ENCODE measurements at regions not wholly inside any gene's neighbourhood (a gene's known extent, or its start where the extent isn't known, plus 50 kb on each side); places are given as distances from the start of the nearest gene placed in this dataset.

DNA sequence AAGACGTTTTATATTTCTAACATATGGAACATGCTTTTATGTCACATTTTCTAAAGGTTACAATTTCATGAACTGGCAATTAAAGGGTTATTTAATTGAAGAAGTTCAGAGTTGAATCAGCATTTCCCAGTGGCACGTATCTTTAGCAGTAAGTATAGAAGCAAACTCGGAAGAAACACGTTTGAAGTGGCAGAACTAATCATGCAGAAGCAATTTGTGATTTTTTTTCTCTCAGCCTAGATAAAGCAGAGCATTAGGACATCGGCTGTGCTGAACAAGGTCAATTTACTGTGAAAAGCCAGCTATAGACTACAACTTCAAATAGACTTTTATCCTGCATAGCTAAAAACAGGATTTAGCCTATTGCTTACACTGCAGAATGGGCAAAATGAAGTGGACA, 104.7 kb downstream of the ISL1 start:
- no peaks in the 10 kb centered on the region for H3K9me3 ChIP-seq (ENCODE audit: control insufficient read depth, low read length)
- H3K27ac ChIP-seq (ENCODE audit: low read length) = no peak overlapping the region
- H3K4me1 ChIP-seq (ENCODE audit: control insufficient read depth, insufficient read depth, low read length) = no peaks in the 10 kb centered on the region
- DNase-seq = no peak
- H3K27me3 ChIP-seq (ENCODE audit: control insufficient read depth, insufficient read depth) = no peaks in the 10 kb centered on the region
- no peak for ATAC-seq
- intact Hi-C loops (cut with DNase I) = no loop called here
- 12% methylated on average over 5 of the region's 5 CpGs for WGBS
- H3K4me3 ChIP-seq (ENCODE audit: low read length) = no peak overlapping the region

DNA sequence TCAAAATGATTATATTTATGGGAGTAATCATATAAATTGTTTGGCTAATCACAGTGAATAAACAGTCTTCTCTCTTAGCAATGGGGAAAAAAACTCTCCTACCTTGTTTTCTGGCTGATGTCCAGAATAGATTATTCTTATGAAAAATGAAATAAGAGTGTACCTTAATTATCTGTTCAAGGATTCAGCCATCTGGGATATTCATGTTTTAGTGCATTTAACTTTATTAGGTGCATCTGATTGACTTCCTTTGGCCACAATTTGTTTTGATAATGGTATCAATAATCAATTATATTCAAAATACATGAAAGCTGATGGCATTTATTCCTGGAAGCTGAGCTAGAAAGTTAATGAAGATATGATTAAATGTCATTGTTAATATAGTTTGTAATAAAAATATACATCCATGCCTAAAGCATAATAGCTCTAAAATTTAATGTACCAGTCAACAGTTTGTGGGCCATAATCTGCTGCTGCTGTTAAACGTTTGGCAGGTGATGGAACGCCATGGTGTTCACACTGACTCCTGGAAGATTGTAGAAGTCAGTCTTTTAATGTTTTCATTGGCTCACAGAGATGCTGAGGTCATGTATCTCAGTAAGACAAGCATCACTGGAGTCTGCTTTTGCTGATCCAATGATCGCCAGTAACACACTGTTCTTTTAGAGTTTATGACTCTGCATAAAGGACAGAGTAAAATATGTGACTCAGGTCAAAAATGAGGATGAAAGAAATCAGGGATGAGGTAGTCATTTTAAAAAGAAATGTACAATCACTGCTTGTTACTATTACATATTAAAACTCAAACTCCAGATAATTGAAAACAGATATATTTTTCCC, 105.8 kb downstream of the ISL1 start:
- no peak for ATAC-seq
- Histone ChIP-seq H3K4me3 (ENCODE audit: low read length) (no peak overlapping the region), H3K27ac (ENCODE audit: low read length) (no peak overlapping the region), H3K27me3 (ENCODE audit: control insufficient read depth, insufficient read depth) (no peaks in the 10 kb centered on the region), H3K4me1 (ENCODE audit: control insufficient read depth, insufficient read depth, low read length) (no peaks in the 10 kb centered on the region), H3K9me3 (ENCODE audit: control insufficient read depth, low read length) (no peaks in the 10 kb centered on the region)
- DNase-seq = no peak
- WGBS = 36% methylated on average over 3 of the region's 3 CpGs
- intact Hi-C loops (cut with DNase I) = no loop called here

DNA sequence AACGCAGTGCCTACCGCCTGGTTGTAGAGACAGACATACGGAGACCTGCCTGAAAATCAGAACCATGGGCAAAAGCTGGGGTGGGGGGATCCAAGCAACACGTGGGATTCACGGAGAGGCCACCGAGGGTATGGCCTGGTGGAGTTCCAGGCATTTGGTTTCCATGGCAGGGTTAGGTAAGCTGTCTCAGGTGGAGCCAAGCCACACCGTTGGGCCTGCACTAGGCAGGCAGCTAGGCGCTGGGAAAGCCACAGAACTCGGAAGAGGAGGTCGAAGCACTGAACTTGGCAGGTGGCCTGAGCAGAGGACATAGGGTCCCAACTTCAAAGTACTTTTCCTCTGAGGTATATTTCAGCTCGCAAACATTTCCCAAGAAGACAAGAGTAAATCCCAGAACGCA, 111.6 kb downstream of the ISL1 start:
- peak in 1 of 3 donors; percentile 14 for DNase-seq
- no peak overlapping the region for H3K27ac ChIP-seq (ENCODE audit: low read length)
- H3K27me3 ChIP-seq (ENCODE audit: control insufficient read depth, insufficient read depth) = no peaks in the 10 kb centered on the region
- no peak for ATAC-seq
- H3K4me1 ChIP-seq (ENCODE audit: control insufficient read depth, insufficient read depth, low read length) = no peaks in the 10 kb centered on the region
- WGBS = 86% methylated on average over 12 of the region's 12 CpGs
- intact Hi-C loops (cut with DNase I) = no loop called here
- H3K9me3 ChIP-seq (ENCODE audit: control insufficient read depth, low read length) = no peaks in the 10 kb centered on the region
- H3K4me3 ChIP-seq (ENCODE audit: low read length) = no peak overlapping the region

DNA sequence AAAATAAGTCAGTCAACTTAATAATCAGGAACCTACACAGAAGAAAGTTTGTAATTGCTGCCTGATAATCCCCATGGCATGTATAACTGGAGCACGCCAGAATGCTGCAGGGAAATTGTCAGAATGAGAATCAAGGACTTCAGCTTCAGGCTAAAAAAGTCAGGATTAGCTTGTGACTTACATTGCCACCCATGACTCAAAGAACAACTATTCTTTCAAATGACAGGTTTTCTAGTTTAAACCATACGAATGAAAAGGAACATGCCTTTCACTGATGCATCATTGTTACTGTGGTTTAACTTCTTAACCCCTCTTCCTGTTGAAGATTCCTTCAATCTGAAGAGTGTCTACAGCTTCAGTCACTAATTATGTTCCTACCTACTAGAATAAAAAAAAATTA, 112.4 kb downstream of the ISL1 start:
- Histone ChIP-seq H3K4me3 (ENCODE audit: low read length) (no peak overlapping the region), H3K27me3 (ENCODE audit: control insufficient read depth, insufficient read depth) (no peaks in the 10 kb centered on the region), H3K4me1 (ENCODE audit: control insufficient read depth, insufficient read depth, low read length) (no peaks in the 10 kb centered on the region), H3K9me3 (ENCODE audit: control insufficient read depth, low read length) (no peaks in the 10 kb centered on the region), H3K27ac (ENCODE audit: low read length) (no peak overlapping the region)
- WGBS = 40% methylated on average over 2 of the region's 2 CpGs
- intact Hi-C loops (cut with DNase I) = no loop called here
- DNase-seq (no peak), ATAC-seq (no peak)

DNA sequence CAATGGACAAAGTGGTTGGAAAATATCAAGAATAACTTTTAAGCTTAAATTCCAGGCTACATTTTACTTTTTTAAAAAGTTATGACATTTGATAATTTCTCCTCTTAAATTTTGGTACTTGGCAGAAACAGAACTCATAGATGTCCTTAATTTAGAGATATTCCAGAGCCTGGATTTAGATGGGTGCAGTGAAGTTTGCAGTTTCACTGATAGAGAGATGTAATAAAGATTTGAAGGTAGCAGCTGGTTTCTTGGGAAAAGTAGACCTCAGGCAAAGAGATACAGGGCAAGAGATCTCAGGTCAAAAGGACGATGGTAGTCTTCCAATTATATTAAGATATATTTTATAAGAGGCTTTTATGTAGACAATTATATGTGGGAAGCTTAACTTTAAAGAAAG, 134.6 kb downstream of the ISL1 start:
- Histone ChIP-seq H3K27ac (ENCODE audit: low read length) (no peak overlapping the region), H3K4me1 (ENCODE audit: control insufficient read depth, insufficient read depth, low read length) (no peaks in the 10 kb centered on the region), H3K4me3 (ENCODE audit: low read length) (no peak overlapping the region), H3K27me3 (ENCODE audit: control insufficient read depth, insufficient read depth) (no peaks in the 10 kb centered on the region), H3K9me3 (ENCODE audit: control insufficient read depth, low read length) (no peaks in the 10 kb centered on the region)
- DNase-seq = no peak
- no peak for ATAC-seq
- 56% methylated on average over 1 of the region's 1 CpG for WGBS
- intact Hi-C loops (cut with DNase I) = no loop called here

DNA sequence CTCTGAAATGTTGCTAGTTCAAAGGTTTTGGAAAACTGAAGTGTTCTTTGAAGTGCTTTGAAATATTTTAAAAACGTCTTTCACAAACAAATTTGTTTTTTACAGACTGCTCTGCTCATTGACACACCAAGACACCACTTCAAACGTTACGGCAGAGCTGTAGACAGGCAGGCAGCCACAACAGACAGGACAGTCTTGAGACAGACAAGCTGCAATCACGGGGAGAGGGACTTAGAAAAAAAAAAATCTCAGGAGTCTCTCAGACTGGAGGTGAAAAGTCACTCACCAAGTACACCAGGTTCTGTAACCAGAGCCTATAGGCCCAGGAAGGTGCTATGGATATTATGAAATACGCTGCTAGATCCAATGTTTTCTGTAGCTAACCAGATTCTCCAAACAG, 135.4 kb downstream of the ISL1 start:
- Histone ChIP-seq H3K27ac (ENCODE audit: low read length) (no peak overlapping the region), H3K4me3 (ENCODE audit: low read length) (no peak overlapping the region), H3K4me1 (ENCODE audit: control insufficient read depth, insufficient read depth, low read length) (no peaks in the 10 kb centered on the region), H3K9me3 (ENCODE audit: control insufficient read depth, low read length) (no peaks in the 10 kb centered on the region), H3K27me3 (ENCODE audit: control insufficient read depth, insufficient read depth) (no peaks in the 10 kb centered on the region)
- intact Hi-C loops (cut with DNase I) = no loop called here
- DNase-seq (no peak), ATAC-seq (no peak)
- 24% methylated on average over 5 of the region's 5 CpGs for WGBS

DNA sequence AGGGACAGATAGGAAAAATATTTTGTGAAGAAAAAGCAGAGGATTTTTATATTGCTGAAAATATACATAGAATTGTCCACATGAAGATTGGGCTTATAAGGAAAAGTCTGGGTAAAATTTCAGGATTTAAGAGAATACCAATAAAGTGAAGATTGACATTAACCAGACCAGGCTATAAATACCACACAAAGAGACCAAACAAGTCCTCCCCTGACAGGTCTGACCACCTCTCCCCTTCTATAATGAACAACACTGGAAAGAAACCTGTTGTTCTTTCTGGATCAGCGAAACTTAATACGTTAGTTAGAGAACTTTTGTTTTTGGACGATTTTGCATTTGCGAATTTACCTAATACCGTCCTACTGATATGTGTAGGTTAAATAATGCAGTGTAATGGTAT, 138.3 kb downstream of the ISL1 start:
- no peak for DNase-seq
- 89% methylated on average over 5 of the region's 5 CpGs for WGBS
- no peak for ATAC-seq
- Histone ChIP-seq H3K27ac (ENCODE audit: low read length) (no peak overlapping the region), H3K4me1 (ENCODE audit: control insufficient read depth, insufficient read depth, low read length) (no peaks in the 10 kb centered on the region), H3K4me3 (ENCODE audit: low read length) (no peak overlapping the region), H3K9me3 (ENCODE audit: control insufficient read depth, low read length) (no peaks in the 10 kb centered on the region), H3K27me3 (ENCODE audit: control insufficient read depth, insufficient read depth) (no peaks in the 10 kb centered on the region)
- intact Hi-C loops (cut with DNase I) = no loop called here

DNA sequence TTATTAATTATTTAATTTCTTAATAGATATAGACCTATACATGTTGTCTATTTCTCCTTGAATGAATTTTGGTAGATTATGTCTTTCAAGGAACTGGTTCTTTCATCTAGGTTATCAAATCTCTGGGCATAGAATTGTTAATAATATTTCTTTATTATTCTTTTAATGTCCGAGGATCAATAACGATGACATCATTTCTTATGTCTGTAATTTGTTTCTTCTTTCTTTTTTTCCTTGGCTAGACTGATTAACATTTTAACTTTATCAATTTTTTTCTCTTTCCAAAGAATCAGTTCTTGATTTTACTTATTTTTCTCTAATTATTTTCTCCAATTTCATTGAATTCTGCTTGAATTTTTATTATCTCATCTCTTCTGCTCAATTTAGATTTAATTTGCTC, 156.0 kb downstream of the ISL1 start:
- 89% methylated on average over 2 of the region's 2 CpGs for WGBS
- Histone ChIP-seq H3K27ac (ENCODE audit: low read length) (no peak overlapping the region), H3K4me1 (ENCODE audit: control insufficient read depth, insufficient read depth, low read length) (no peaks in the 10 kb centered on the region), H3K27me3 (ENCODE audit: control insufficient read depth, insufficient read depth) (no peaks in the 10 kb centered on the region), H3K4me3 (ENCODE audit: low read length) (no peak overlapping the region), H3K9me3 (ENCODE audit: control insufficient read depth, low read length) (no peaks in the 10 kb centered on the region)
- intact Hi-C loops (cut with DNase I) = no loop called here
- ATAC-seq (no peak), DNase-seq (no peak)

DNA sequence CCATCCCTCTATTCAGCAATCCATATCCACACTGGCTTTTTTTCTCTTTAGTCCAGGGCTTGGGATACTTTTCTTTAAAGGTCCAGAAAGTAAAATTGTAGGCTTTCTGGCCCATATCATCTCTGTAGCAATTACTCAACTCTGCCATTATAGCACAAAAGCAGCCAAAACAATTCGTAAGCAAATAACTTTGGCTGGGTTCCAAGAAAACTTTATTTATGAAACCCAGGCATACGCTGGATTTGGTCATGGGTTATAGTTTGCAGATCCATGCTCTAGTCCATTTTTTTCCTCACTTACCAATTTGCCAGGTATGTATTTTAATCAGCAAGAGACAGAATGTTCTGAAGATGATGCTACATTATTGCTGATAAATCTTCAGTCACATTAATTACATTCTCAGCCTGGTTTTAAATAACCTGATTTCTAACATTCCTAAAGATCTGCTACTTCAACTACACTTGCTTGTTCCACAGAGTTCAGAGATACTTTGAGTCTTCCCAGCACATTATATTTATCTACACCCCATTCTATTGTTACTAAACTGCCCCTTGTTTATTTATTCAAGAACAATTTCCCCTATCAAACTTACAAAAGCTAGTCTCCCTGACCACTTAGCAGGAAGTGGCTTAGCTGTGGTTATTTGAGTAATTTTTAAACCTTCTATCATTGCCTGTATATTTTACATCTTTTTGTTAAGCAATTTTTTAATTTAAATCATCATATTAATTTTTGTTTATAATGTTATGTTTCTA, 161.0 kb downstream of the ISL1 start:
- WGBS = 51% methylated on average over 2 of the region's 2 CpGs
- no peak overlapping the region for H3K27ac ChIP-seq (ENCODE audit: low read length)
- intact Hi-C loops (cut with DNase I) = no loop called here
- H3K27me3 ChIP-seq (ENCODE audit: control insufficient read depth, insufficient read depth) = no peaks in the 10 kb centered on the region
- no peaks in the 10 kb centered on the region for H3K4me1 ChIP-seq (ENCODE audit: control insufficient read depth, insufficient read depth, low read length)
- ATAC-seq (no peak), DNase-seq (no peak)
- H3K9me3 ChIP-seq (ENCODE audit: control insufficient read depth, low read length) = no peaks in the 10 kb centered on the region
- no peak overlapping the region for H3K4me3 ChIP-seq (ENCODE audit: low read length)

DNA sequence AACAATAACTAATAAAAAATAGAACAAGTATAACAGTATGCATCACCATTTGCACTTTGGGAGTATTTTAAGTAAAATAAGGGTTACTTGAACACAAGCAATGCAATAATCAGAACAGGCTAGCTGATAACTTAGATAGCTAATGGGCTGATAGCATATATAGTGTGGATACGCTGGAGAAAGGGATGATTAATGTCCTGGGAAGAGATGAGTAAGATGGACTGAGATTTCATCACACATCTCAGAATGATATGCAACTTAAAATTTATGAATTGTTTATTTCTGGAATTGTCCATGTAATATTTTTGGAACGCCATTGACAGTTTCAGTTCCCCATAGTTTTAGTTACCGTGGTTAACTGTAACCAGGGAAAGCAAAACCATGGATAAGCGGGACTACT, 173.6 kb downstream of the ISL1 start:
- intact Hi-C loops (cut with DNase I) = no loop called here
- DNase-seq (no peak), ATAC-seq (no peak)
- H3K4me3 ChIP-seq (ENCODE audit: low read length) = no peak overlapping the region
- H3K27me3 ChIP-seq (ENCODE audit: control insufficient read depth, insufficient read depth) = no peaks in the 10 kb centered on the region
- no peak overlapping the region for H3K27ac ChIP-seq (ENCODE audit: low read length)
- no peaks in the 10 kb centered on the region for H3K9me3 ChIP-seq (ENCODE audit: control insufficient read depth, low read length)
- no peaks in the 10 kb centered on the region for H3K4me1 ChIP-seq (ENCODE audit: control insufficient read depth, insufficient read depth, low read length)
- WGBS = 82% methylated on average over 4 of the region's 4 CpGs

DNA sequence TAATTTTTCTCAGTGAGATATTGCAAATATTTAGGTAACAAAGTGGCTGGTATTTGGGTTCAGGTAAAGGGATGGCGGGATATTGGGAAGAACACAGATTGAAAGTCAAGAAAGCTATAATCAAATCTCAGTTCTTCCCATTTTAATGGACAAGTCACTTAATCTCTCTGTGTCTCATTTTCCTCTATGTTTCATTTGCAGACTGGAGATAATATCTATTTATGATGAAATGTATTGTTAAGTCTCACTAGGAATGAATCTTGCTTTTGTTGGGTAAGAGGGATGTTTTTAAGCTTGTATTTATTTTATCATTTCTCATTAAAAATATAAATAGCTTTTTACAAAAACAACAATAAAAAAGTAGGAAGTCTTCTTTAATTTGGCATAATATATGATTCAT, 175.4 kb downstream of the ISL1 start:
- intact Hi-C loops (cut with DNase I) = no loop called here
- Histone ChIP-seq H3K4me1 (ENCODE audit: control insufficient read depth, insufficient read depth, low read length) (no peaks in the 10 kb centered on the region), H3K27me3 (ENCODE audit: control insufficient read depth, insufficient read depth) (no peaks in the 10 kb centered on the region), H3K27ac (ENCODE audit: low read length) (no peak overlapping the region), H3K4me3 (ENCODE audit: low read length) (no peak overlapping the region), H3K9me3 (ENCODE audit: control insufficient read depth, low read length) (no peaks in the 10 kb centered on the region)
- WGBS = 87% methylated on average over 1 of the region's 1 CpG
- ATAC-seq = no peak
- DNase-seq = no peak

Data from right cardiac atrium (tissue), 5 donors.